HCT116 (cell line): ENCODE measurements at regions not wholly inside any gene's neighbourhood (a gene's known extent, or its start where the extent isn't known, plus 50 kb on each side); places are given as distances from the start of the nearest gene placed in this dataset.

Experiments used
- ATAC-seq: fragments of 200-7000 bp; cut with Tn5 transposase; 2 replicates; pipeline ENCODE4 v1.9.1; 2020; ENCODE audit warnings: mild to moderate bottlenecking, moderate library complexity
- BruUV-seq: library from RNA; stranded (reverse); fragments of 400-500 nt; replicated peaks from 2 replicates; lab custom pipeline; 2021; lab: Mats Ljungman, UMichigan
- CTCF ChIA-PET: fragments of 300-600 bp; sonication (Branson Sonifier 250); formaldehyde crosslinking; loops from one replicate; lab custom pipeline; 2021; ENCODE audit warnings: antibody characterized with exemption; lab: Charles Lee
- POLR2A ChIA-PET: fragments of 300-600, 350-600 bp; sonication (Branson Sonifier 250); formaldehyde crosslinking; loops from one replicate; lab custom pipeline; 2021; ENCODE audit warnings: antibody characterized with exemption; lab: Charles Lee
- RAD21 ChIA-PET, 2 experiments: fragments of 300-600 bp; sonication (Branson Sonifier 250); formaldehyde crosslinking; loops; one replicate each; lab custom pipeline; 2023; ENCODE audit warnings: low total read pairs in 2 of 2; ENCODE audit not compliant: uncharacterized antibody in 2 of 2, unreplicated experiment in 2 of 2, low non-redundant PET in 1 of 2; lab: Charles Lee
- DNase-seq: peaks from one replicate; pipeline ENCODE4 v3.0.0-alpha.2; 2010; ENCODE audit warnings: low read depth, low spot score
- H2AFZ ChIP-seq: fragments of 200-600 bp; shearing (Covaris generic), sonication (generic); 2 replicates; pipeline ENCODE4 v1.6.1; 2017; ENCODE audit warnings: low read depth, mixed run types, mixed read lengths, antibody characterized with exemption, low read length; ENCODE audit not compliant: poor library complexity, severe bottlenecking
- H3K27ac ChIP-seq: 2 replicates; pipeline ENCODE4 v1.5.1; 2012; ENCODE audit warnings: low read depth, low read length
- H3K27me3 ChIP-seq: fragments of 200-600 bp; sonication (generic); 2 replicates; pipeline ENCODE4 v1.6.1; 2016; ENCODE audit warnings: mixed run types, low read length, mixed read lengths; ENCODE audit not compliant: insufficient read depth
- H3K36me3 ChIP-seq, 2 experiments: fragments of 200-500 bp in 1 of 2; fragments of 200-600 bp in 1 of 2; sonication (Bioruptor generic) in 1 of 2; sonication (generic) in 1 of 2; 2 replicates each; pipeline versions ENCODE4 v1.5.1 to v1.6.1; 2014 to 2016; ENCODE audit warnings: low read length in 2 of 2, inconsistent platforms in 1 of 2, mixed read lengths in 1 of 2, mixed run types in 1 of 2; ENCODE audit not compliant: insufficient read depth in 2 of 2, control insufficient read depth in 1 of 2
- H3K4me1 ChIP-seq, 2 experiments: fragments of 200-600 bp in 1 of 2; sonication (generic) in 1 of 2; 2 replicates each; pipeline versions ENCODE4 v1.5.1 to v1.6.1; 2012 to 2017; ENCODE audit warnings: low read length in 2 of 2, inconsistent platforms in 1 of 2, mild to moderate bottlenecking in 1 of 2, mixed read lengths in 1 of 2, mixed run types in 1 of 2, moderate library complexity in 1 of 2; ENCODE audit not compliant: insufficient read depth in 2 of 2, control insufficient read depth in 1 of 2
- H3K4me2 ChIP-seq: fragments of 200-600 bp; sonication (generic); 2 replicates; pipeline ENCODE4 v1.6.1; 2017; ENCODE audit warnings: mixed run types, low read length, mixed read lengths
- H3K4me3 ChIP-seq, 2 experiments: fragments of 200-600 bp in 1 of 2; sonication (generic) in 1 of 2; replicated peaks in 1 of 2; 2 replicates each; pipeline ENCODE4 v1.5.1; 2011 to 2016; ENCODE audit warnings: low read length in 2 of 2, control low read depth in 1 of 2, low read depth in 1 of 2, mild to moderate bottlenecking in 1 of 2, mixed read lengths in 1 of 2, mixed run types in 1 of 2
- H3K79me2 ChIP-seq: fragments of 200-600 bp; sonication (generic); 2 replicates; pipeline ENCODE4 v1.6.1; 2017; ENCODE audit warnings: mild to moderate bottlenecking, mixed run types, low read length, moderate library complexity, mixed read lengths; ENCODE audit not compliant: insufficient read depth
- H3K9ac ChIP-seq: fragments of 200-600 bp; sonication (generic); 2 replicates; pipeline ENCODE4 v1.6.1; 2016; ENCODE audit warnings: low read length, mixed read lengths
- H3K9me2 ChIP-seq: fragments of 200-600 bp; sonication (generic), shearing (Covaris generic); 2 replicates; pipeline ENCODE4 v1.6.1; 2017; ENCODE audit warnings: mixed run types, mild to moderate bottlenecking, moderate library complexity; ENCODE audit not compliant: insufficient read depth
- H3K9me3 ChIP-seq, 2 experiments: fragments of 200-500 bp in 1 of 2; fragments of 200-600 bp in 1 of 2; sonication (Bioruptor generic) in 1 of 2; sonication (generic) in 1 of 2; 2 replicates each; pipeline ENCODE4 v1.6.1; 2014 to 2017; ENCODE audit warnings: low read length in 2 of 2, mixed read lengths in 2 of 2, inconsistent platforms in 1 of 2, low read depth in 1 of 2, mild to moderate bottlenecking in 1 of 2, mixed run types in 1 of 2, moderate library complexity in 1 of 2; ENCODE audit not compliant: control insufficient read depth in 1 of 2, insufficient read depth in 1 of 2
- H4K20me1 ChIP-seq: fragments of 200-600 bp; sonication (generic), shearing (Covaris generic); 2 replicates; pipeline ENCODE4 v1.6.1; 2017; ENCODE audit warnings: mixed run types, mild to moderate bottlenecking, moderate library complexity; ENCODE audit not compliant: insufficient read depth
- CEBPB ChIP-seq: IDR thresholded peaks from 2 replicates; pipeline ENCODE4 v1.6.1; 2012; ENCODE audit warnings: low read depth
- EGR1 ChIP-seq: IDR thresholded peaks from 2 replicates; pipeline ENCODE4 v1.6.1; 2012; ENCODE audit warnings: low read depth
- ELF1 ChIP-seq: IDR thresholded peaks from 2 replicates; pipeline ENCODE4 v1.6.1; 2012; ENCODE audit warnings: low read depth, borderline replicate concordance
- EZH2phosphoT487 ChIP-seq: fragments of 200-600 bp; IDR thresholded peaks from 2 replicates; pipeline ENCODE4 v1.6.1; 2018; ENCODE audit warnings: antibody characterized with exemption, borderline replicate concordance
- JUND ChIP-seq: IDR thresholded peaks from 2 replicates; pipeline ENCODE4 v1.6.1; 2012
- MAX ChIP-seq: IDR thresholded peaks from 2 replicates; pipeline ENCODE4 v1.6.1; 2012
- POLR2A ChIP-seq: IDR thresholded peaks from 2 replicates; pipeline ENCODE4 v1.7.0; 2011; ENCODE audit warnings: borderline replicate concordance; ENCODE audit not compliant: insufficient read depth, insufficient read length; ENCODE audit errors: extremely low read depth
- POLR2AphosphoS5 ChIP-seq: IDR thresholded peaks from 2 replicates; pipeline ENCODE4 v1.6.1; 2011; ENCODE audit warnings: mild to moderate bottlenecking, low read depth, low read length, moderate library complexity
- RAD21 ChIP-seq: IDR thresholded peaks from 2 replicates; pipeline ENCODE4 v1.6.1; 2012; ENCODE audit warnings: low read depth, mild to moderate bottlenecking
- REST ChIP-seq: IDR thresholded peaks from 2 replicates; pipeline ENCODE4 v1.6.1; 2012; ENCODE audit warnings: low read depth
- SIN3A ChIP-seq: IDR thresholded peaks from 2 replicates; pipeline ENCODE4 v1.6.1; 2012; ENCODE audit warnings: low read depth
- SRF ChIP-seq: IDR thresholded peaks from 2 replicates; pipeline ENCODE4 v1.6.1; 2012; ENCODE audit warnings: low read depth
- TCF7L2 ChIP-seq: IDR thresholded peaks from 2 replicates; pipeline ENCODE4 v1.7.0; 2011; ENCODE audit warnings: borderline replicate concordance, inconsistent platforms; ENCODE audit not compliant: insufficient read depth, insufficient read length; ENCODE audit errors: extremely low read depth
- YY1 ChIP-seq: IDR thresholded peaks from 2 replicates; pipeline ENCODE4 v1.6.1; 2011; ENCODE audit warnings: low read length, low read depth, moderate library complexity, mild to moderate bottlenecking; ENCODE audit not compliant: insufficient replicate concordance; ENCODE audit errors: extremely low read depth
- ZNF274 ChIP-seq: fragments of 200-500 bp; sonication (Bioruptor generic); IDR thresholded peaks from 2 replicates; pipeline ENCODE4 v1.6.1; 2014; ENCODE audit warnings: mild to moderate bottlenecking, low read depth, low read length, inconsistent platforms
- intact Hi-C: fragments of 100-400 bp; cut with micrococcal nuclease; formaldehyde crosslinking; loops from 2 replicates; pipeline ENCODE4 v1.10.0; 2022
- TF ChIP-seq, protein P1 (sequence below), 3 experiments: fragments of 200-600 bp in 1 of 3; sonication (generic) in 1 of 3; IDR thresholded peaks in 2 of 3; conservative IDR thresholded peaks in 1 of 3; 2 replicates each; pipeline ENCODE4 v1.5.1; 2012 to 2017; ENCODE audit warnings: low read depth in 2 of 3, low read length in 2 of 3, antibody characterized with exemption in 1 of 3, borderline replicate concordance in 1 of 3, control low read depth in 1 of 3, mild to moderate bottlenecking in 1 of 3, mixed read lengths in 1 of 3, mixed run types in 1 of 3, moderate library complexity in 1 of 3; ENCODE audit not compliant: insufficient read depth in 1 of 3
- TF ChIP-seq, protein P2 (sequence below): IDR thresholded peaks from 2 replicates; pipeline ENCODE4 v1.6.1; 2011; ENCODE audit warnings: mild to moderate bottlenecking, low read length, moderate library complexity; ENCODE audit not compliant: insufficient replicate concordance; ENCODE audit errors: extremely low read depth

DNA sequence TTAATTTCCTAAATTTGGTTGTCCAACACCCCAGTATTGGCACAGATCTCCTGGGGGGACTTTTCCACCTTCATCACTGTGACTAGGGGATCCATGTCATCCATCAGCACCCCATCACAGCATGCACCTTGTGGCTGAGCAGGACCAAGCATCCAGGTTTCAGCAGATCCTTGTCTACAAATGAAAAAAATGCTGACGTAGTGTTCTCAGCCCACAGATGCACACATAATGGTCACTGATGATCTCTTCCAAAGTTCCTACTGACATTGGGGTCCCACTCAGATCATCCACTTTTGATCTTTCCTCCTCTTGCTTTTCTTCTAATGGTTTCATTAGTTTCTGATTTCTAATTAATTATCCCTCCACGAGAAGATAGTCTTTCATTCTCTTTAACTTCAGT lies 373.1 kb downstream of the TBX15 start:
- BruUV-seq: no TSS peak
- H3K4me2 ChIP-seq: no peak overlapping the region
- H3K9me3 ChIP-seq: peaks cover 0 to 16% of the 10 kb centered on the region in 2 experiments; a peak in 1 of 4 replicates
- POLR2A ChIA-PET: no interaction called here
- no peak for TF ChIP-seq MAX
- TF ChIP-seq POLR2AphosphoS5: no peak
- TF ChIP-seq JUND: no peak
- no peak for TF ChIP-seq EZH2phosphoT487
- TF ChIP-seq RAD21: no peak
- no peak for TF ChIP-seq ZNF274
- no peak for TF ChIP-seq TCF7L2
- TF ChIP-seq, protein P1, sequence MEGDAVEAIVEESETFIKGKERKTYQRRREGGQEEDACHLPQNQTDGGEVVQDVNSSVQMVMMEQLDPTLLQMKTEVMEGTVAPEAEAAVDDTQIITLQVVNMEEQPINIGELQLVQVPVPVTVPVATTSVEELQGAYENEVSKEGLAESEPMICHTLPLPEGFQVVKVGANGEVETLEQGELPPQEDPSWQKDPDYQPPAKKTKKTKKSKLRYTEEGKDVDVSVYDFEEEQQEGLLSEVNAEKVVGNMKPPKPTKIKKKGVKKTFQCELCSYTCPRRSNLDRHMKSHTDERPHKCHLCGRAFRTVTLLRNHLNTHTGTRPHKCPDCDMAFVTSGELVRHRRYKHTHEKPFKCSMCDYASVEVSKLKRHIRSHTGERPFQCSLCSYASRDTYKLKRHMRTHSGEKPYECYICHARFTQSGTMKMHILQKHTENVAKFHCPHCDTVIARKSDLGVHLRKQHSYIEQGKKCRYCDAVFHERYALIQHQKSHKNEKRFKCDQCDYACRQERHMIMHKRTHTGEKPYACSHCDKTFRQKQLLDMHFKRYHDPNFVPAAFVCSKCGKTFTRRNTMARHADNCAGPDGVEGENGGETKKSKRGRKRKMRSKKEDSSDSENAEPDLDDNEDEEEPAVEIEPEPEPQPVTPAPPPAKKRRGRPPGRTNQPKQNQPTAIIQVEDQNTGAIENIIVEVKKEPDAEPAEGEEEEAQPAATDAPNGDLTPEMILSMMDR (IDR thresholded peaks at IDR 0.05 in 2 of 3, conservative IDR thresholded peaks at IDR 0.05 in 1 of 3; ENCODE audit: borderline replicate concordance in 1 of 3, insufficient read depth in 1 of 3, low read depth in 2 of 3, low read length in 2 of 3): no peak
- TF ChIP-seq ELF1: no peak
- TF ChIP-seq REST: no peak
- TF ChIP-seq, protein P2, sequence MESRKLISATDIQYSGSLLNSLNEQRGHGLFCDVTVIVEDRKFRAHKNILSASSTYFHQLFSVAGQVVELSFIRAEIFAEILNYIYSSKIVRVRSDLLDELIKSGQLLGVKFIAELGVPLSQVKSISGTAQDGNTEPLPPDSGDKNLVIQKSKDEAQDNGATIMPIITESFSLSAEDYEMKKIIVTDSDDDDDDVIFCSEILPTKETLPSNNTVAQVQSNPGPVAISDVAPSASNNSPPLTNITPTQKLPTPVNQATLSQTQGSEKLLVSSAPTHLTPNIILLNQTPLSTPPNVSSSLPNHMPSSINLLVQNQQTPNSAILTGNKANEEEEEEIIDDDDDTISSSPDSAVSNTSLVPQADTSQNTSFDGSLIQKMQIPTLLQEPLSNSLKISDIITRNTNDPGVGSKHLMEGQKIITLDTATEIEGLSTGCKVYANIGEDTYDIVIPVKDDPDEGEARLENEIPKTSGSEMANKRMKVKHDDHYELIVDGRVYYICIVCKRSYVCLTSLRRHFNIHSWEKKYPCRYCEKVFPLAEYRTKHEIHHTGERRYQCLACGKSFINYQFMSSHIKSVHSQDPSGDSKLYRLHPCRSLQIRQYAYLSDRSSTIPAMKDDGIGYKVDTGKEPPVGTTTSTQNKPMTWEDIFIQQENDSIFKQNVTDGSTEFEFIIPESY: no peak
- TF ChIP-seq POLR2A: no peak
- no peak for TF ChIP-seq SIN3A
- TF ChIP-seq EGR1: no peak
- no peak for TF ChIP-seq SRF
- no peak for TF ChIP-seq YY1
- TF ChIP-seq CEBPB: no peak
- TF ChIP-seq, all 23 proteins: peak for 0
- RAD21 ChIA-PET: no interaction called here
- Histone ChIP-seq H4K20me1 (no peaks in the 10 kb centered on the region), H3K9me2 (no peaks in the 10 kb centered on the region), H3K4me1 (no peaks in the 10 kb centered on the region), H3K4me3 (no peak overlapping the region), H3K79me2 (no peaks in the 10 kb centered on the region), H3K27me3 (no peaks in the 10 kb centered on the region), H3K36me3 (no peaks in the 10 kb centered on the region), H3K9ac (no peak overlapping the region), H3K27ac (no peak overlapping the region), H2AFZ (no peak overlapping the region)
- intact Hi-C loops: no loop called here
- ATAC-seq (no peak), DNase-seq (no peak)
- CTCF ChIA-PET: no interaction called here
